ENCODE measurements at regions not wholly inside any gene's neighbourhood (a gene's known extent, or its start where the extent isn't known, plus 50 kb on each side); places are given as distances from the start of the nearest gene placed in this dataset.

- Histone ChIP-seq H3K36me3 (no peaks in the 10 kb centered on the region), H3K4me1 (no peaks in the 10 kb centered on the region), H3K79me2 (ENCODE audit: low read depth) (no peaks in the 10 kb centered on the region), H2AFZ (replicated peaks) (no peak overlapping the region), H3K9ac (no peak overlapping the region), H3K9me3 (ENCODE audit: low read depth) (no peaks in the 10 kb centered on the region), H3K27me3 (no peaks in the 10 kb centered on the region), H4K20me1 (ENCODE audit: low read depth) (no peaks in the 10 kb centered on the region), H3K27ac (no peak overlapping the region), H3F3A (ENCODE audit: low read depth) (no peaks in the 10 kb centered on the region), H3K4me3 (no peak overlapping the region), H3K4me2 (no peak overlapping the region)
- peaks cover 3% of the 10 kb centered on the region for H3K36me3 Mint-ChIP-seq
- peaks cover 13% of the 10 kb centered on the region for H3K9me3 Mint-ChIP-seq
- no peak for TF ChIP-seq CTCF (IDR thresholded peaks at IDR 0.05)
- peaks cover 3% of the 10 kb centered on the region for H3K27me3 Mint-ChIP-seq (ENCODE audit: insufficient read depth, low read depth)
- no peak for DNase-seq (ENCODE audit: low spot score)
- no peak overlapping the region for H3K27ac Mint-ChIP-seq
- H3K4me1 Mint-ChIP-seq, result peaks cover 19% of the 10 kb centered on the region
- no peak overlapping the region for H3K4me3 Mint-ChIP-seq
Measured at GRCh38 chr20:16965401-16965800, 217.2 kb downstream of the OTOR start.

GRCh38 chr20:16966276-16966880 is 218.2 kb downstream of the OTOR start:
- peaks cover 12% of the 10 kb centered on the region for H3K9me3 Mint-ChIP-seq
- Histone ChIP-seq H3K9me3 (ENCODE audit: low read depth) (no peaks in the 10 kb centered on the region), H2AFZ (replicated peaks) (no peak overlapping the region), H3K27me3 (no peaks in the 10 kb centered on the region), H3K79me2 (ENCODE audit: low read depth) (no peaks in the 10 kb centered on the region), H3K4me2 (no peak overlapping the region), H4K20me1 (ENCODE audit: low read depth) (no peaks in the 10 kb centered on the region), H3K4me1 (peaks cover 5% of the 10 kb centered on the region), H3K4me3 (no peak overlapping the region), H3K36me3 (no peaks in the 10 kb centered on the region), H3K9ac (no peak overlapping the region), H3F3A (ENCODE audit: low read depth) (no peaks in the 10 kb centered on the region), H3K27ac (no peak overlapping the region)
- H3K4me3 Mint-ChIP-seq, result no peak overlapping the region
- peaks cover 3% of the 10 kb centered on the region for H3K27me3 Mint-ChIP-seq (ENCODE audit: insufficient read depth, low read depth)
- no peak for DNase-seq (ENCODE audit: low spot score)
- H3K4me1 Mint-ChIP-seq, result peaks cover 29% of the 10 kb centered on the region
- TF ChIP-seq EZH2phosphoT487 (IDR thresholded peaks at IDR 0.05), result no peak
- TF ChIP-seq CTCF (IDR thresholded peaks at IDR 0.05), result no peak
- TF ChIP-seq EZH2 (IDR thresholded peaks at IDR 0.05), result no peak
- no peak overlapping the region for H3K27ac Mint-ChIP-seq
- peaks cover 3% of the 10 kb centered on the region for H3K36me3 Mint-ChIP-seq

- peaks cover 3% of the 10 kb centered on the region for H3K27me3 Mint-ChIP-seq (ENCODE audit: insufficient read depth, low read depth)
- TF ChIP-seq EZH2 (IDR thresholded peaks at IDR 0.05) (no peak), CTCF (IDR thresholded peaks at IDR 0.05) (no peak), EZH2phosphoT487 (IDR thresholded peaks at IDR 0.05) (no peak)
- no peaks in the 10 kb centered on the region for H3K9me3 Mint-ChIP-seq
- peaks cover 6% of the 10 kb centered on the region for H3K4me1 ChIP-seq
- no peak overlapping the region for H3K4me3 Mint-ChIP-seq
- H3K9ac ChIP-seq, result no peak overlapping the region
- peaks cover 36% of the 10 kb centered on the region for H3K4me1 Mint-ChIP-seq
- no peaks in the 10 kb centered on the region for H4K20me1 ChIP-seq (ENCODE audit: low read depth)
- no peaks in the 10 kb centered on the region for H3K27me3 ChIP-seq
- no peaks in the 10 kb centered on the region for H3K79me2 ChIP-seq (ENCODE audit: low read depth)
- no peak for DNase-seq (ENCODE audit: low spot score)
- H3K36me3 Mint-ChIP-seq, result no peaks in the 10 kb centered on the region
- H3K4me3 ChIP-seq, result no peak overlapping the region
- no peaks in the 10 kb centered on the region for H3K36me3 ChIP-seq
- no peaks in the 10 kb centered on the region for H3K9me3 ChIP-seq (ENCODE audit: low read depth)
- H3K4me2 ChIP-seq, result no peak overlapping the region
- no peak overlapping the region for H3K27ac Mint-ChIP-seq
- no peaks in the 10 kb centered on the region for H3F3A ChIP-seq (ENCODE audit: low read depth)
- H3K27ac ChIP-seq, result no peak overlapping the region
- no peak overlapping the region for H2AFZ ChIP-seq (replicated peaks)
Measured at GRCh38 chr20:16968099-16968498, 219.9 kb downstream of the OTOR start.
